OCI-LY1 (cell line): ENCODE measurements at regions not wholly inside any gene's neighbourhood (a gene's known extent, or its start where the extent isn't known, plus 50 kb on each side); places are given as distances from the start of the nearest gene placed in this dataset.

Experiments
- CTCF ChIP-seq: fragments of 200-600 bp; sonication (generic), shearing (Covaris generic); IDR thresholded peaks from 2 replicates; pipeline ENCODE4 v1.5.1; 2017; ENCODE audit warnings: mild to moderate bottlenecking, antibody characterized with exemption, low read length, moderate library complexity, mixed read lengths
- EZH2 ChIP-seq: fragments of 200-600 bp; sonication (generic), shearing (Covaris generic); IDR thresholded peaks from 2 replicates; pipeline ENCODE4 v1.8.0; 2017; ENCODE audit warnings: borderline replicate concordance, mixed run types, mild to moderate bottlenecking, antibody characterized with exemption, low read length, moderate library complexity, mixed read lengths

GRCh38 chr11:87466223-87466622 lies 428.5 kb downstream of the TMEM135 start:
- TF ChIP-seq CTCF = no peak
- no peak for TF ChIP-seq EZH2
